ENCODE measurements at regions not wholly inside any gene's neighbourhood (a gene's known extent, or its start where the extent isn't known, plus 50 kb on each side); places are given as distances from the start of the nearest gene placed in this dataset.

- Histone ChIP-seq H3K27ac (no peak overlapping the region), H3K79me2 (ENCODE audit: insufficient read depth, low read depth) (no peaks in the 10 kb centered on the region), H3K36me3 (ENCODE audit: insufficient read depth) (no peaks in the 10 kb centered on the region), H2AFZ (ENCODE audit: low read depth) (no peak overlapping the region), H3K4me2 (no peak overlapping the region), H3K4me1 (ENCODE audit: low read depth, poor library complexity, severe bottlenecking) (no peaks in the 10 kb centered on the region), H3K27me3 (ENCODE audit: insufficient read depth, low read depth) (no peaks in the 10 kb centered on the region), H4K20me1 (ENCODE audit: insufficient read depth) (no peaks in the 10 kb centered on the region), H3K9ac (no peak overlapping the region), H3K4me3 (IDR thresholded peaks at IDR 0.05; ENCODE audit: insufficient read depth, low read depth, low read length) (no peak overlapping the region)
- TF ChIP-seq CTCF (conservative IDR thresholded peaks at IDR 0.05; ENCODE audit: low read depth, low read length) = no peak
These were observed 333.4 kb upstream of the THRB start for GRCh38 chr3:24828011-24828410.

GRCh38 chr3:24828551-24828950 is 333.9 kb upstream of the THRB start:
- no peaks in the 10 kb centered on the region for H3K79me2 ChIP-seq (ENCODE audit: insufficient read depth, low read depth)
- H3K4me2 ChIP-seq = no peak overlapping the region
- no peak overlapping the region for H3K4me3 ChIP-seq (IDR thresholded peaks at IDR 0.05; ENCODE audit: insufficient read depth, low read depth, low read length)
- no peaks in the 10 kb centered on the region for H3K36me3 ChIP-seq (ENCODE audit: insufficient read depth)
- H3K27me3 ChIP-seq (ENCODE audit: insufficient read depth, low read depth) = no peaks in the 10 kb centered on the region
- no peaks in the 10 kb centered on the region for H4K20me1 ChIP-seq (ENCODE audit: insufficient read depth)
- no peaks in the 10 kb centered on the region for H3K4me1 ChIP-seq (ENCODE audit: low read depth, poor library complexity, severe bottlenecking)
- TF ChIP-seq CTCF (conservative IDR thresholded peaks at IDR 0.05; ENCODE audit: low read depth, low read length) = no peak
- no peak overlapping the region for H3K27ac ChIP-seq
- no peak overlapping the region for H3K9ac ChIP-seq
- H2AFZ ChIP-seq (ENCODE audit: low read depth) = no peak overlapping the region

GRCh38 chr3:24829011-24829581 is 334.4 kb upstream of the THRB start:
- H3K36me3 ChIP-seq (ENCODE audit: insufficient read depth) = no peaks in the 10 kb centered on the region
- H3K4me3 ChIP-seq (IDR thresholded peaks at IDR 0.05; ENCODE audit: insufficient read depth, low read depth, low read length) = no peak overlapping the region
- H3K79me2 ChIP-seq (ENCODE audit: insufficient read depth, low read depth) = no peaks in the 10 kb centered on the region
- no peak overlapping the region for H3K27ac ChIP-seq
- no peaks in the 10 kb centered on the region for H4K20me1 ChIP-seq (ENCODE audit: insufficient read depth)
- H3K4me1 ChIP-seq (ENCODE audit: low read depth, poor library complexity, severe bottlenecking) = no peaks in the 10 kb centered on the region
- no peaks in the 10 kb centered on the region for H3K27me3 ChIP-seq (ENCODE audit: insufficient read depth, low read depth)
- no peak for TF ChIP-seq CTCF (conservative IDR thresholded peaks at IDR 0.05; ENCODE audit: low read depth, low read length)
- no peak overlapping the region for H3K4me2 ChIP-seq
- no peak overlapping the region for H3K9ac ChIP-seq
- H2AFZ ChIP-seq (ENCODE audit: low read depth) = no peak overlapping the region

- Histone ChIP-seq H3K9ac (no peak overlapping the region), H3K79me2 (ENCODE audit: insufficient read depth, low read depth) (no peaks in the 10 kb centered on the region), H3K4me2 (no peak overlapping the region), H3K36me3 (ENCODE audit: insufficient read depth) (no peaks in the 10 kb centered on the region), H4K20me1 (ENCODE audit: insufficient read depth) (no peaks in the 10 kb centered on the region), H3K4me3 (IDR thresholded peaks at IDR 0.05; ENCODE audit: insufficient read depth, low read depth, low read length) (no peak overlapping the region), H3K27me3 (ENCODE audit: insufficient read depth, low read depth) (no peaks in the 10 kb centered on the region), H3K27ac (no peak overlapping the region), H3K4me1 (ENCODE audit: low read depth, poor library complexity, severe bottlenecking) (no peaks in the 10 kb centered on the region), H2AFZ (ENCODE audit: low read depth) (no peak overlapping the region)
- no peak for TF ChIP-seq CTCF (conservative IDR thresholded peaks at IDR 0.05; ENCODE audit: low read depth, low read length)
These were observed 335.1 kb upstream of the THRB start for GRCh38 chr3:24829629-24830229.

Data from KMS-11 (cell line).